HG03442 (cell line): ENCODE measurements at regions not wholly inside any gene's neighbourhood (a gene's known extent, or its start where the extent isn't known, plus 50 kb on each side); places are given as distances from the start of the nearest gene placed in this dataset.

Experiments used
- ATAC-seq: cut with Tn5 transposase; IDR thresholded peaks from one replicate; pipeline ENCODE4 v1.9.1; 2021; ENCODE audit warnings: mild to moderate bottlenecking, moderate library complexity; ENCODE audit not compliant: unreplicated experiment

GRCh38 chr14:61140271-61140670 lies 140.9 kb downstream of the TMEM30B start:
- no peak for ATAC-seq

DNA sequence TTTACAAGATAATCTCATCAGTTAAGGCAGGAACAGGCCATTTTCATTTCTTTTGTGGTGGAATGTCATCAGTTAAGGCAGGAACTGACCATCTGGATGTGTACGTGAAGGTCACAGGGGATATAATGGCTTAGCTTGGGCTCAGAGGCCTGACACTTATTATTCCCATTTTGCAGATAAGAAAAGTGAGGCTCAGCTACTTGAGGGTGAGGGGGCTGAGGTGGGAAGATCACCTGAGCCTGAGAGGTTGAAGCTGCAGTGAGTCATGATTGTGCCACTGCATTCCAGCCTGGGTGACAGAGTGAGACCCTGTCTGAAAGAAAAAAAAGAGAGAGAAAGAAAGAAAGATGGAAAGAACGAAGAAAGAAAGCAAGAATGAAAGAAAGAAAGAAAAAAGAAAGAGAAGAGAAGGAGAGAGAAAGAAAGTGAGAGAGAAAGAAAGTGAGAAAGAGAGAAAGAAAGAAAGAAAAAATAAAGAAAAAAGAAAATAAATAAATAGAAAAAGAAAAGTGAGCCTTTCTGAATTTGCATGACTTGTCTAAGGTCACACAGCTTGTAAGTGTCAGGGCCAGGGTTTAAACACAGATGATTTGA lies 142.0 kb downstream of the TMEM30B start:
- ATAC-seq, result no peak

GRCh38 chr14:61132894-61133293 lies 148.2 kb downstream of the TMEM30B start:
- ATAC-seq, result no peak

- no peak for ATAC-seq
Observed at GRCh38 chr14:61132336-61132735, 148.8 kb downstream of the TMEM30B start.

DNA sequence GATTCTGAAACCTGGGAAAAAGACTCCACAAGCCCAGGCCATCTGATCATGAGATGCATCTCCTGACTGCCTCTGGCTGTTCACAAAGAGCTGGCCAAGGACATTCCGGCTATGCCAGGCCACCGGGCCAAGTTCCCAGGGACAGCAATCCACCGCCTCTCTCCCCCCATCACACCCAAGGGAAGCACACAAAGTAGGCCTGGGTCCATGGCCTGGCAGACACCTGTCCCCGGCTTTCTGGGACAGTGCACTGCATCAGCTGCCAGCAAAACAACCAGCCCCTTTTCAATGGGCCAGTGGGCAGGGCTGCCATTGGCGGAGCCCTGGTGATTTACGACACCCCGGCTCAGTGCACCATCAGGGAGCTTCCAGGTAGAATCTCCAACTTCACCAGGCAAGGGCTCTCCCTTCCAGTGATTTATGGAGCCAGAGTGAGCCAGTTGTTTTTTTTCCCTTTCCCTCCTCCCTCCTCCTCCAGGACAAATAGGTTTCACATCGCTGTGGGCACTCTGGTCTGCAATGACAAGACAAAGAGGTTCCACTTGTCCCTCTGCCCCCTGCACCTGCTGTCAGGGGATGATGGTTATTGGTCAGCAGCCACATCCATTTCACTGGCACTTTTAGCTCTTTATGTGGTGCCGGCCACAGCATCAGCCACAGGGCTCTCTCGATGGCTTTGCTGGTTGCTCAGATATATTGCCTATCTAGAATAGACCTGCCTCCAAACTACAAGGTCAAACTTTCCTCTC lies 149.6 kb downstream of the SLC38A6 start:
- no peak for ATAC-seq

GRCh38 chr14:61129168-61129745 lies 148.2 kb downstream of the SLC38A6 start:
- no peak for ATAC-seq

DNA sequence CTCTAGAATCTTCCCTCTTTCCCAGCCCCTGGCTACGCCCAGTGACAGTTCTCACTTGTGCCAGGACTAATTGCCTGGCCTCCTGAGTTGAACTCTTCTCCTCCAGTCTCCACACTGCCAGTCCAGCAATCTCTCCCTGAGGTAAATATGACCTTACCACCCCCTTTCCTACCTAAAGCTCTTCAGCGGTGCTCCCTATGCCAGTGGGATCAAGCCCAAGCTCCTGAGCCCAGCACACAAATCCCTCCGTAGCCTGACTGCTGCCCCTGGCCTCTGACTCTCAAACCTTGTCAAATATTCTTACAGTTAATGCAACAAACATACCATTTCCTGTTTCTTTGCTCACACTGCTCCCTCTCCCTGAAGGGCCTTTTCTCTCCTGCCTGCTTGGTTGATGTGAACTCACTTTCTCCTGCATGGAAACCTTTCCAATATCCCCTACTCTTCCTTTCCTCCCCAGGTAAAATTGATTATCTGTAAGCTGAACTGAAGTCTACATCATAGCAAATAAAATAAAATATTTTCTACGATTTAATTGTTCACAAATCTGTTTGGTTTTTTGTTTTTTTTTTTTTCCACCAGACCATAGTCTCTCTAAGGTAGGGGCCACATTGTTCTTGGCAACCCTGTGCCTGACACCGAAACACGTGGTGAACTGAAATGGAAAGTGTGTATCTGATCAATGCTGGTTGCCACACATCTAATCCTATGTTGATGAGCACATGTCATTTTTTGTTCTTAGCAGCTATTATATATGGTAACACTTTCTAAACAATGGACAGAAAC lies 147.5 kb downstream of the SLC38A6 start:
- no peak for ATAC-seq

DNA sequence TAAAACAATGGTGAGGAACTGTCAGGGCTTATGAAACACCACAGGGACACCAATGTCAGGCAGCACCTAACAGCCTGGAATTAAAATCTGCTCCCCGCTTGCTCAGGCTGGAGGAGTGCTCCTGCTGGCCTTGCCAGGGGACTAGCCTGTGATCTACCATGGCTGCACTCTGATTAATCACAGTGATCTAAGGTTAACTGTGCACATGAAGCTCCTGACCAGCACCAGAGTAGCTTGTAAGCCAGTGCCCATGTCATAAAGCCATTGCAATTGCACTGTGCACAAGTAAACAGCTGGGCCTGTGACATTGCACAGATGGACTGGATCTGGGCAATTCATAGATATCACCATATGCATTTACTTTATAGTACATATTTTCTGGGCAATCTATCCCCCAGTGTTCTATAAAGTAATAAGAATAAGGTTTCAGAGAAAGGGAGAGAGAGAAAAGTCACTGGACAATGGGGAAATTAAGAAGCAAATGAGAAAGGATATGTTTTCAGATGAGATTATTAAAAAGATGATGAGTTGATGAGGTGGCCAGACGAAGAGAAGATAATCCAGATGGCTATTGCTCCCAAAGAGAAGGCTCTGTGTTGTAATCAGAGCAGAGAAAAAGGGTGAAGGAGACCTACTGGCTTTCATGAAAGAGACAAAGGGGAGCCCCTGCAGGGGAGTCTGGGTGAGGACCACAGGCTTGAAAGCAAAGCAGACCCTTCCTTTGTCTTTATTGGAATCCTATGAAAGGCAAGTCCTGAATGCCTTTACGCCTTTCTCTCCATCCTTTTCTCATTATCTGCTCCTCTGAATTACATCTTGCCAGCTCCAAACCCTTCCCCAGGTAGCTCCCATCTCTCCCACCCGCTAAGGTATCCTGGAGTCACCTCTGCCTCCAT lies 145.8 kb downstream of the SLC38A6 start:
- ATAC-seq, result no peak

DNA sequence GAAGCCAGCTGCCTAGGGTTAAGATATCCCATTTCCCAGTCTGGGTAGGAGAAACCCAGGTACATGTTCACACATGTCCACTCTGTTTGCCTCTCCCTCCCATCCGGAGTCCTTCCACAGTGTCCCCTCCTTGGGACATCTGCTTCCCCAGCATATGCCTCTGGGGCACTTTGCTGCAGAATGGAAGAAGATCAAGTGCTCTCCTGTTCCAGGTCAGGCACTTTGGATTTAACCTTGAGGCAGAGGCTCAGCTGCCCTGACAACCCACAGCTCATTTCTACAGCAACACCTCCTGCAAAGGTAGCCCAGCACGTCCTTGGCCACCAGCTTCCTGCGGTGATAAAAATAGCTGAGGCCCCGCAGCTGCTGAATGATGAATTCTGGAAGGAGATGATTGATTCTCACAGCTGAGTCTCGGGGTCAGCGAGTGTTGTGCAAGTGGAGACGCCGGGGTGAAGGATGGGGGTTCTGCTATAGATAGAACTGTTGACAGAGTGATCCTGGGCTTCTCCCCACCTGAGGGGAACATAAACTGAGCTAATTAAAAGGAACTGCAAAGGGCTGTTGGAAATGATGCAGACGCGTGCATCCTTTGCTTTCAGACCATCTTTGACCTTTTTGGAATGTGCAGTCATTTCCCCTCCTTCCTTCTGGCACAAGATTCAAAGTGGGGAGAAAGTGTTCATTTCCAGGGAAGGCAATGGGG lies 145.0 kb downstream of the SLC38A6 start:
- ATAC-seq, result no peak

DNA sequence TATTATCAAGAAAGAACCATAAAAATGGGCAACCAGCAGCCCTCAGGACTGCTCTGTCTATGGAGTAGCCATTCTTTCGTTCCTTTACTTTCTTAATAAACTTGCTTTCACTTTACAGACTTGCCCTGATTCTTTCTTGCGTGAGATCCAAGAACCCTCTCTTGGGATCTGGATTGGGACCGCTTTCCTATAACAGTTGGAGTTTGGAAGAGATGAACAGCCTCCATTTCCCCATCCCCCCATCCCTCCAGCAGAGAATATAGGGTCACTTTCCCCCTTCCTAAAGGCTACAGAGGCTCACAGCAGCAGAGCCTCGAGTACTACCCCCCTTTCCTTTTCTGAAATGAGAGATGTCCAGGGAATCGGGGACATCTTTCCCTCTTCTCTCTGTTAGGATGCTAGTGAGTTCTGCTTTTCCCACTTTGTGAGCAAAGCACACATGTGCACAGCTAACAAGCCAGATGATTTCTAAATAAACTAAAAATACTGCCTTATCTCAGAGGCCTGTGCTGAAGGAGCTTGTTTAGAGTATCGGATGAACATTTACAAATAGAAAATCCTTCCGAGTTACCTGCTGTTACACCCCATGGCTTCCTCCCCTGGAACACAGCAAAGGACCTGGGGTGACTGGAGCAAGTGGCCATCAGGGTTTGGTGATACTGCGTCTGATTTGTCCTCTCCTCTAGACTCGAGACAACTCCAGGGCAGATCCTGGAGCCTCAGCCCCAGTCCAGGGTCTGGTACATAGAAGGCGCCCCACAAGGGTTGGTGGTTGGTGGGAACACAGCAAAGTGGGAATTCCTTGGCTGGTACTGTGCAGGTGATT lies 144.2 kb downstream of the SLC38A6 start:
- ATAC-seq, result no peak

DNA sequence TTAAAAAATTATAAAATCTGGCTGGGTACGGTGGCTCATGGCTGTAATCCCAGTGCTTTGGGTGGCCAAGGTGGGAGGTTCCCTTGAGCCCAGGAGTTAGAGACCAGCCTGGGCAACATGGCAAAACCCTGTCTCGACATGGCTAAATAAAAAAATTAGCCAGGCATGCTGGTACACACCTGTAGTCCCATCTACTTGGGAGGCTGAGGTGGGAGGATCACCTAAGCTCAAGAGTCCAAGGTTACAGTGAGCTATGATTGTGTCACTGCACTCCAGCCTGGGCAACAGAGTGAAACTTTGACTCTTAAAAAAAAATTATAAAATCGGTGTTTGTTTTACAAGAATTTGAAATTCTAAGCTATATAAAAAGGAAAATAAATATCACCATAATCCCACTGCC lies 141.8 kb downstream of the SLC38A6 start:
- no peak for ATAC-seq

- ATAC-seq, result no peak
Observed at GRCh38 chr14:61121355-61121787, 140.3 kb downstream of the SLC38A6 start.

GRCh38 chr14:61120576-61120975 lies 139.5 kb downstream of the SLC38A6 start:
- ATAC-seq, result no peak

DNA sequence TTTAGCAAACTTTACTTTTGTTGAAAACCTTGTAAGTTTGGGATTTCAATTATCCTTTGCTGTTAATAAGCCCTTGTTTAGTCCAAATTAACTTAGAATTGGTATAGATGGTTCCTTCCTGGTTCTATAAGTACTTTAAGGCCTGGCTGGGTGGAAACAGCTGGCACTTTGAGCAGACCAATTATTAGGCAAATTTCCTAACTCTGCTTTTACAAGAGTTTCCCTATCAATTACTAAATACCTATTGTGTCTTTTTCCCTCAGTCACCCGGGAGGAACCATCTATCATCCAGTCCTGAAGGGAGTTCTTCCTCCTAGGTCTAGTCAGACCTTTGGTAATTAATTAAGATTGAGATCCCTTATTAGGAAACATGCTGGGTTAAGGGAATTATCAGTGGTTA lies 138.0 kb downstream of the SLC38A6 start:
- no peak for ATAC-seq

DNA sequence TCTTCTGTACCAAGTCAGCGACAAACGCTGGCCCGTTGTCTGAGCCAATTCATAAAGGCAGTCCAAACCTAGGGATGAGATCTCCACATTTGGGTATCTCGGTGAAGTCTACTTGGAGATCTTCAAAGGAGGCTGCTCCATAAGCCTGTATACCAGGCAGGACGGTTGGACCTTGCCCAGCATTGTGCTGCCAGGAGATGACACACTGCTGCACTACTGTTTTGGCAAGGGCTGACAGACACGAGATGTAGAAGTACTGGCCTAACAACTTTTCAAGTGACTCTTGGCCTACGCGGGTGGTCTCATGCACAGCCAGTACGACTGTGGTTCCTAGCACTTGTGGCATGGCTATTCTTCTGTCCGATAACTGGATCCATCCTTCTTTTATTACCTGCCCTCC lies 135.3 kb downstream of the SLC38A6 start:
- no peak for ATAC-seq

- no peak for ATAC-seq
Observed at GRCh38 chr14:61113561-61114225, 132.6 kb downstream of the SLC38A6 start.

DNA sequence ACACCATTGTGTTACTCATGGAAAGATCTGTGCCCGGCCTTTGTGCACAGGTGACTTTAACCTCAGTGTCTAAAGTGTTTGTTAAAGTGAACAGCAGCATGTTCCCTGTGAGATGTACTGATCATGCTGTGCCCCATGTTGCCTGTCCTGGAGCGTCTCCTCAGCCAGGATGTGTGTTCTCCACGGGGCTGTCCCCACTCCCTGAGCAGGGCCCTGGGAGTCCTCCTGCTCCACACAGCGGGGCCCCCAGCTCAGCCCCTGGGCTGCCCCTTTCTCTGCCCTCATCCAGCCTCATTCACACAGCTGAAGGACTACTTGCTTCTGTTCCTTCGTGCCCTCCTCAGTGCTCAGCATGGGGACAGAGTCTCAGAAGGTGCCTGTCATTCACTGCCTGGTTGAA lies 131.5 kb downstream of the SLC38A6 start:
- ATAC-seq, result no peak

DNA sequence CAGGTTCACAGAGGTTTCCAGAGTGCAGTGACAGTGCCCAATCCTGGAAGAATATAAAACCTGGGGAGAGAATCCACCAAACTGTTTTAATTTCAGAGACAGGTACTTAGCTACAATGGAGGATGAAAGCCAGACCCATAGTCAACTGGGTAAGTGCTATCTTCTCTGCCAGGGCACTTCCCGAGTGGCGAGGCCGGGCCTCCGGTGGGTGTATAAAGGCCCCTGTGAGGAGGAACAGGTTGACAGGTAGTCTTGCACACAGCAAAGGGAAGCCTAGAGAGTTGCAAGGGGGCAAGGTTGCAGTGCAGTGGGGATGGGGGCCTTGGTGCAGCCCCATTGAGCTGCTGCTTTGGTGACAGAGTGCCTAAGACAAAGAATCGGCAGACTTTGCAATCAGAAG lies 130.7 kb downstream of the SLC38A6 start:
- no peak for ATAC-seq
